ENCODE measurements at regions not wholly inside any gene's neighbourhood (a gene's known extent, or its start where the extent isn't known, plus 50 kb on each side); places are given as distances from the start of the nearest gene placed in this dataset.

GRCh38 chr1:58978096-58978495 is 194.2 kb upstream of the JUN start:
- no peak for FAIRE-seq

GRCh38 chr1:58979086-58979485 is 195.2 kb upstream of the JUN start:
- FAIRE-seq, result no peak

GRCh38 chr1:58979677-58980076 is 195.8 kb upstream of the JUN start:
- no peak for FAIRE-seq

DNA sequence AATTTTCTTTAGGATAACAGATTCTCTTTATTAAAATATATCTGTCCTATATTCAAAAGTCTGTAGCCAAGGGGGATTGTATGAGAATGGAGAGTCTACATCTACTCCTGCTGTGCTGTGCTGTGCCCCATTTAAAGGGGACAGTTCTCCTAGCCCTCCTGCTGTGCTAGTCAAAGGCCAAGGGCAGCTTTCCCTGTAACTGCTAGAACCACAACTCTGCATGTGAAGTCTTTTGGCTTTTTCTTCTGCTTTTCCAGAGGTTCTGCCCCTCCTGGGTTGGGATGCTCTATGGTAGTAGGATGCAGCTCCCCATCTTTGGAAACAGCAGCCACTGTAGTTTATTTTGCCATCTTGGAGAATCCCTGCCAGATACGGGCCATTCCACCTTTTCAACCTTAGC is 197.5 kb upstream of the JUN start:
- no peak for FAIRE-seq

DNA sequence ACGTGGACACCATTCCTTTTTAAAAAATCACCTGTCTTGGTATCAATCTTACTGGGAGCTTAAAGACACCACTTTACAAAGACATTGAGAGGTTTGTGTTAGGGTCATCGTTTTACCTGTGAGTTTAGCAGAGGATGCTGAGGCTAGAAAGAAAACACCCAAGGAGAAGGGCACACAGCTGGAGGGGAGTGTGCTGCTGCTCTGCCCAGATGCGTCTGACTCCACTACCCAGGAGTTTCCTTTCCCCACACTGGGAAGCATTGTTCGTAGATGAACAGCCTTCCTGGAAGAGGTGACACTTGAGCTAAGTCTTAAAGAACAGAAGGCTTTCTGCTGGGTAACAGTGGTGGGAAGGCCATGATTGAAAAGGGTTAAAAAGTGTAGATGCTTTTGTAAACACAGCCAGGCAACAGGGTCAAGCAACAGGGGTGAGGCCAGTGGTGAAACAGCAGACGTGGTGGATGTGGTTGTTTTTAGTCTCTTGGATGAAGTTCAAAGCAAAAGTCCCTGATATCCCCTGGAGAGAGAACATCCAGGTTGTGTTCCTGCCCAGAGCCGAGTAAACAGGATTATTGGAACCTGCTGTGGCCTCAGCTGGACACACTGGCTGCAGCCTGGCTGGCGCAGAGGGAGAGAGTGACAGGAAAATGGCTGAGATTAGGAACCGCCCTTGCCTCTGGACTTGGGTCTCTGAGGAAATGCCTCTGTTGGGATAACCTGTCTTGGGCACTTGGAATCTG is 198.6 kb upstream of the JUN start:
- FAIRE-seq, result no peak

- FAIRE-seq, result no peak
Observed at GRCh38 chr1:58983162-58983561, 199.3 kb upstream of the JUN start.

DNA sequence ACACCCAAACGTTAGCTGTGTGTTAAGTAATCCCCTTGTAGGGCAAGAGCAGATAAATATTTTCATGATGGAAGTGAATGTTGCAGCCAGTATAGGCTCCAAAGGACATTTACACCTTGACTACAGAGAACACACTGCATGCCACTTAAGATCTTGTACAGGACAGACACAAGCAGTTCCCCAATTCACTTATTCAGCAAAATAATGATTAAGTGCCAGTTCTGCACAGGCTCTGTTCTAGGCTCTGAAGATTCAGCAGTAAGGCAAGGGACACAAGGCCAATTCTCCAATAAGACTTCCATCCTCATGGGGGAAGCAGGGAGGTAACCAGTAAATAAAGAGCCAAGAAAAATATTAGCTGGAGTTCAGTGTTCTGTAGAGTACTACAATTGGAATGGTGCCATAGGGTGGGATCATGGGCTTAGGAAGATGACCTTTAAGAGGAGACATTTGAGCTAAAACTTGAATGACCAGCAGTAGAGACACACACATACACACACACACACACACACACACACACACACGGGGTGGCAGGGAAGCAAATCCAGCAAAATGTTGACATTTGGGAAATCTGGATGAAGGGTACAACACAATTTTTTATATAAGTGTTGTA is 199.9 kb upstream of the JUN start:
- no peak for FAIRE-seq

DNA sequence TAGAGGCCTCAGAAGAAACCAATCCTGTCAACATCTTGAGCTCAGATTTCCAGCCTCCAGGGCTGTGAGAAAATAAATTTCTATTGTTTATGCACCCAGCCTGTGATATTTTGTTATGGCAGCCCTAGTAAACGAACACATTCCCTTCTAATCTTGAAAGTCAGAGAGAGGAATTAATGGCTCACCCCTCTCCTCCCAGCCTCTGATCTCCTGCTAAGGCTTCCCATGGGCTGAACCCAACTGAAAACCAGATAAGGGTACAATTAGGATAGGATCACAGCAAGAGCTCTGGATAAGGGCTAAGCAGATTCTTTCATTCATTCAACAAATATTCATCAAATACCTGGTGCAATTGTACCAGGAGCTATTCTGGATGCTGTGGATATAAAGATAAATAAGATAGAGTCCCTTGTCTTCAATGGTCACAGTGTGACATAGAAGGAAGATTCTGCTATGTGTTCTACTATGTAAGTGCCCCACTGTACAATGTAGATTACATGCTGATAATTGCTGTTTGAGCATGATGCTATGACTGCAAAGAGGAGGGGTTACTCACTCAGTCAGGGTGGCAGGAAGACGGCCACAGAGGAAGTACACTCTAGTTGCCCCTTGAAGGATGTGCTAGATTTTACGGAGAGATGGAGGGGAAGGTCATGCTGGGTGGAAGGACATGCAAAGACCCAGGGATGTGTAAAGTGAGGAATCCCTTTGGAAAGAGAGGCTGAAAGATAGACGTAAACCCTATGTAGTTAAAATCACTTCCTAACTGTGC is 203.3 kb upstream of the JUN start:
- no peak for FAIRE-seq

- no peak for FAIRE-seq
Observed at GRCh38 chr1:58988752-58989151, 204.9 kb upstream of the JUN start.

DNA sequence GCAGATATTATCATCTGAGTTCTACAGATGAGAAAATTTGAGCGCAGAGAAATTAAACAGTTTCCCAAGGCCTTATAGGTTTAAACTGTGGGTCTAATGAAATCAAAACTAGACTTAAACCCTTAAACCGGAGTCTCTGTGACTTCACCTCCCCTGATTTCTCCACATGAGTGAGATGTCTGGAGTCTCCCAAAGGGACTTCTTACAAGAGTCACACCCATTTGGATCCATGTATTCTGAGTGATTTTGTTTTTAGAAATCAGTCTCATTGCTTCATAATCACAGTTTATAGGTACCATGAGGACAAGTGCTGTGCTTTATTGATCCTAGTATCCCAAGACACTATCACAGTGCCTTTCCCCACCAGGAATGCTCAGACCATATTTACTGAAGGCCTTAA is 206.0 kb upstream of the JUN start:
- FAIRE-seq, result no peak

GRCh38 chr1:58991305-58991704 is 207.5 kb upstream of the JUN start:
- FAIRE-seq, result no peak

- FAIRE-seq, result no peak
Observed at GRCh38 chr1:58992643-58993042, 208.8 kb upstream of the JUN start.

DNA sequence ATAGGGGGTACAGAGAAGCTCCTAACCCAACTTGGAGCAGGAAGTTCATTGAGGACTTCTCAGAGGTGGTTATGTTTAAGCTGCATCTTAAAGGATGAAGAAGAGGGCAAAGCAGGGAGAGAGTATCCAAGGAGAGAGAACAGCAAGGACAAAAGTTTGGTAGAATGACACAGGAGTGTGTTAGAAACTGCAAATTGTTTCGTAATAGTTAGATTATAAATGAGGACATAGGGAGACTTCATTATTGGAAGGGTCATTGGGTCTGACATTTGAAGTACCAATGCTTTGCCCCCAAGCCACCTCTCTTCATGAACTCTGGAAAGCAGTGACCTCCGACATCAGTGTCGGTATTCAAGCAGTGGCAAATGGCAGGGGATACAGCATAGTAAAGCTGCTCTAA is 209.6 kb upstream of the JUN start:
- FAIRE-seq, result no peak

GRCh38 chr1:58994664-58995063 is 210.8 kb upstream of the JUN start:
- peak; percentile 55 for FAIRE-seq

DNA sequence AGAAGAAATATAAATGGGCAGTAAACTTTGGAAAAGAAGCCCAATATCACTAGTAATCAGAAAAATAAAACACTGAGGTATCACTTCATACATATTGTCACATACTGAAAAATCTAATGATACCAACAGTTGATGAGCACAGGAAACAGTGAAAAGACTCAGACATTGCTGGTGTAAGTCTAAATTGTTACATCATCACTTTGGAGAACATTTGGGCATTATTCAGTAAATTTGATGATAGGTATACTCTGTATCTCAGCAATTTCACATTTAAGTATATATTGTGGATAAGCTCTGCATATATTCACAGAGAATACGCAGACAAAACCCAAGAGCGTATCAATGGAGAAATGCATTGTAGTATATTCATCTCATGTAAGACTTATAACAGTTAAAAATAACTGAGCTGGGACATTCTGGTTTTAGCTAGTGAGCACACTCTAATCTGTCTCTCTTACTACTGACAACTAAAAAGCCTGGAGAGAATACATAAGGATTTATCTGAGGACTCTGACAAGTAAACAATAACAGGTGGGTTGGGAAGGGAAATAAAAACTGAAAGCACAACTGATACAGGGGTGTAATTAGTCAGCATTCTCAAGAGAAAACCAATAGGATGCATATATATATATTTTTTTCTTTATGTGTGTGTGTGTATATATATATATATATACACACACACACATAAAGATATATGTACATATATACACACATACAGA is 212.7 kb upstream of the JUN start:
- FAIRE-seq, result no peak

GRCh38 chr1:58997060-58997411 is 213.2 kb upstream of the JUN start:
- no peak for FAIRE-seq

DNA sequence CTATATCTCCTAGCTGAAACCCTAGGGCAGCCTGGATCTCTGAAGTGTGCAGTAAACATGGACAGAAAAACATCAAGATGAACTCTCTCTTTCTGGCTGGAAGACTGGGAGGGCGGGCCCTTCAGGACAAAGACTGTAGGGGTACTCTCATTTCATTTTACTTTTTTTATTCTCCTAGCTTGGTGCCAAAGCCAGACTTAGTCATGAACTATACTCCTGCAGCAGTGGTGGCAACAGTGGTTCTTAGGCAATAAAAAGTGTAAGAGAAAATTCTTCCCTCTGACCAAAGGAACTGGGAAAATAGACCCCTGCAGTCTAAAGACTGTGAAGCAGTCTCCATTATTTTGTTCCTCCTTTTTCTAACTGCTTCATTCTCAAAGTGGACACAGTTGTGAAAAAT is 213.8 kb upstream of the JUN start:
- no peak for FAIRE-seq

- no peak for FAIRE-seq
Observed at GRCh38 chr1:58999676-59000075, 215.8 kb upstream of the JUN start.

DNA sequence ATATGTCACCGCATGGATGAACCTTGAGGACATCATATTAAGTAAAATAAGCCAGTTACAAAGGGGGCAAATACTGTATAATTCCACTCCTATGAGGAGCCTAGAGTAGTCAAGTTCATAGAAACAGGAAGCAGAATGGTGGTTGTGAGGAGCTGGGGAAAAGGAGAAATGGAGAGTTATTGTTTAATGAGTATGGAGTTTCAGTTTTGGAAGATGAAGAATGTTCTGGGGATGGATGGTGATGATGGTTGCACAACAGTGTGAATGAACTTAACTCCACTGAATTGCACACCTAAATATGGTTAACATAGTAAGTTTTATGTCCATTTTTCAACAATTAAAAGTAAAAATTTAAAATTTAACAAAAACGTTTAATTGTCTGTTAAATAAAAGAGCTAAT is 220.9 kb upstream of the JUN start:
- no peak for FAIRE-seq

GRCh38 chr1:59005491-59006288 is 221.8 kb upstream of the JUN start:
- no peak for FAIRE-seq

- FAIRE-seq, result no peak
Observed at GRCh38 chr1:59006289-59006658, 222.4 kb upstream of the JUN start.

- FAIRE-seq, result no peak
Observed at GRCh38 chr1:59006932-59007331, 223.1 kb upstream of the JUN start.

DNA sequence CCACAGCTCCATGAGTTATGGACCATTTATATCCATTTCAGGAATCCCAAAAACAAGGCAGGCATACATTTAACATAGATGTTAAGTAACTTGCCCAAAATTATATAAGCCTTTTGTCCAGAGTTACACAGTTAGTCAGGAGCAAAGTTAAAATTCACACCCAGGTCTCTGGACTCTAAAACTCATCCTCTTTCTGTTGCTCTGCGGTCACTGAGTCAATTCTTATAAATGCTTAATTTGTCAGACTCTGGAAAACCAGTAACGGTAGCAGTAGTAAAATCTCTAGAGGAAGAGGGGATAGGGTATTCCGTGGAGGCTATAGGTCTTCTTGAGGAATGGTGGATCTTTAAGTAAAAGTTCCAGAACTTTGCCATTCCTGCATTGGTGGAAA is 223.6 kb upstream of the JUN start:
- no peak for FAIRE-seq

Measured in endometrium (tissue), 2 donors.